ENCODE measurements at regions not wholly inside any gene's neighbourhood (a gene's known extent, or its start where the extent isn't known, plus 50 kb on each side); places are given as distances from the start of the nearest gene placed in this dataset.
"Not testable (repeated sequence)": the region's sequence is repeated elsewhere in the genome, so short reads cannot be mapped to it uniquely, and the experiment has no call there.

DNA sequence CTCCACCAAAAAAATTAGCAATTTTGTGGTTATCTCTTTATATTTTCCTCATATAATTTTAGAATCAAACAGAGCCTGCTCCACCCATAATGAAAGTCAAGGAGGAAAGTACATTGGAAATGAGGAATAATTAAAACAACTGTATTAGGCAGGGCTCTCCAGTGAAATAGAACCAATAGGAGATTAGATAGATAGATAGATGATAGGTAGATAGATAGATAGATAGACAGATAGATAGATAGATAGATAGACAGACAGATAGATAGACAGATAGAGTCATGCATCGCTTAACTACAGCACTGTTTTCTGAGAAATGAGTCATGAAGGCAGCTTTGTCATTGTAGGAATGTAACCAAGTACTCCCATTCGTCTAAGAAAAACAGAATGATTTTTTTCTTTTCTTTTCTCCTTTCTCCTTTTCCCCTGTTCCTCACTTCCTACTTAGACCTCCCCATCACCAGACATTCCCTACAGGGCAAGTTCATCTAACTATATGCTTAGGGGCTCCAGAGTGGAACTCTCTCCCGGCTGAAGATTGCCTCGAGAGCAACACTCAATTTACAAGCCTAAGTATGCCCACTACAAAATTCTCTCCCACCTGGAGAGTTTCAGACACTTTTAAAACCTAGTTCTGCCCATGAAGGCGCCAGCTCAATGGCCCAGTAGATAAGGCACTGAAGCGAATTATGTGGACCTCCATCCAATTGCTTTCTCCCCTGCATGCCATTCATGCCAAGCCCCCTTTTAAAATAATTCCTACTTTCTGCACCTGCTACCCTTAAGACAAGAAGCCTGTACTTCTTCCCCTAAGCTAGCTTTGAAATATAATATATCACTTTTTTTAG, 53.3 kb upstream of the LIPC start:
- no peak for ATAC-seq
- no peak for DNase-seq

GRCh38 chr15:58379454-58379853, 52.3 kb upstream of the LIPC start:
- not testable (repeated sequence) for DNase-seq; H3K4me3 Mint-ChIP-seq; ATAC-seq; H3K27me3 Mint-ChIP-seq; H3K9me3 ChIP-seq (ENCODE audit: control insufficient read depth, low read length, poor library complexity, severe bottlenecking); H3K27ac Mint-ChIP-seq; H3K4me1 Mint-ChIP-seq; H3K36me3 Mint-ChIP-seq (ENCODE audit: low read depth)

More for the DNA sequence above, 53.3 kb upstream of the LIPC start:
- Mint-ChIP-seq H3K4me1 (peaks cover under 1% of the 10 kb centered on the region), H3K4me3 (no peak overlapping the region), H3K36me3 (ENCODE audit: low read depth) (peaks cover 2% of the 10 kb centered on the region), H3K27me3 (no peaks in the 10 kb centered on the region), H3K27ac (no peak overlapping the region)
- H3K9me3 ChIP-seq (ENCODE audit: control insufficient read depth, low read length, poor library complexity, severe bottlenecking): no peaks in the 10 kb centered on the region

- H3K4me3 Mint-ChIP-seq: no peak overlapping the region
- no peak for DNase-seq
- H3K9me3 ChIP-seq (ENCODE audit: control insufficient read depth, low read length, poor library complexity, severe bottlenecking): no peaks in the 10 kb centered on the region
- no peaks in the 10 kb centered on the region for H3K36me3 Mint-ChIP-seq (ENCODE audit: low read depth)
- no peaks in the 10 kb centered on the region for H3K27me3 Mint-ChIP-seq
- H3K4me1 Mint-ChIP-seq: peaks cover 4% of the 10 kb centered on the region
- no peak overlapping the region for H3K27ac Mint-ChIP-seq
- no peak for ATAC-seq
Measured at GRCh38 chr15:58380280-58380945, 51.4 kb upstream of the LIPC start.

DNA sequence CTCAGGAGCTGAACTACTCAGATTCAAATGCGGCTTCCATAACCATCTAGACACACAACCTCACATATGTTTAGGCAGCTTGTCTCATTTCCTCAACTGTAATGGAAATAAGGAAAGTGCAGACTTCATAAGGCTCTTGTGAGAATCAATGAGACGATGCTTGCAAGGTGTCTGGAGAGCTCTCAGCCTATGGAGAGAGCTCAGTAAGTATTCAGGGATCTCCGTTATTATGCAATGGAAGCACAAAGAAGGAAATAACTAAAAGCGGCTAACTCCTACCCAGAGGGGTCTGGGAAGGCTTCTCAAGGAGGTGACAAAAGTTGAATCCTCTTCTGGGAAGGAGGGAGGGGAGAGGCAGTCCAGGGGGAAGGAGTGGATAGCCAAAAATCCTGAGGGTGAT, 50.1 kb upstream of the LIPC start:
- DNase-seq: no peak
- no peaks in the 10 kb centered on the region for H3K9me3 ChIP-seq (ENCODE audit: control insufficient read depth, low read length, poor library complexity, severe bottlenecking)
- no peaks in the 10 kb centered on the region for H3K27me3 Mint-ChIP-seq
- H3K4me1 Mint-ChIP-seq: peaks cover 4% of the 10 kb centered on the region
- no peak overlapping the region for H3K27ac Mint-ChIP-seq
- H3K36me3 Mint-ChIP-seq (ENCODE audit: low read depth): no peaks in the 10 kb centered on the region
- no peak overlapping the region for H3K4me3 Mint-ChIP-seq
- no peak for ATAC-seq

Data from T-helper 17 cell (primary cell).